Left ventricle myocardium inferior (tissue), 1 donor: ENCODE measurements at regions not wholly inside any gene's neighbourhood (a gene's known extent, or its start where the extent isn't known, plus 50 kb on each side); places are given as distances from the start of the nearest gene placed in this dataset.

ENCODE experiments used
- DNase-seq: peaks from one replicate; pipeline ENCODE4 v3.0.0-alpha.2; 2020
- H3K27ac ChIP-seq: fragments of 200-600 bp; replicated peaks from 2 replicates; pipeline ENCODE4 v1.8.0; 2021
- H3K27me3 ChIP-seq: fragments of 200-600 bp; 2 replicates; pipeline ENCODE4 v1.8.0; 2021; ENCODE audit warnings: low read depth
- H3K36me3 ChIP-seq: fragments of 200-600 bp; 2 replicates; pipeline ENCODE4 v1.8.0; 2021
- H3K4me1 ChIP-seq: fragments of 200-600 bp; 2 replicates; pipeline ENCODE4 v1.8.0; 2021
- H3K4me3 ChIP-seq: fragments of 200-600 bp; 2 replicates; pipeline ENCODE4 v1.8.0; 2021; ENCODE audit warnings: mild to moderate bottlenecking, moderate library complexity
- H3K9me3 ChIP-seq: fragments of 200-600 bp; replicated peaks from 2 replicates; pipeline ENCODE4 v1.8.0; 2021
- intact Hi-C: fragments of 100-400 bp; cut with micrococcal nuclease; formaldehyde crosslinking; loops from one replicate; pipeline ENCODE4 v1.11.0; 2022
- TF ChIP-seq, protein P1 (sequence below): fragments of 200-600 bp; IDR thresholded peaks from 2 replicates; pipeline ENCODE4 v1.8.0; 2021; ENCODE audit warnings: antibody characterized with exemption, mild to moderate bottlenecking, borderline replicate concordance
- donor health status: DM: no; HTN: yes; CAD: no; lungs with severe emphysema.

- H3K36me3 ChIP-seq, result no peaks in the 10 kb centered on the region
- H3K4me1 ChIP-seq, result no peaks in the 10 kb centered on the region
- DNase-seq, result no peak
- TF ChIP-seq, protein P1, sequence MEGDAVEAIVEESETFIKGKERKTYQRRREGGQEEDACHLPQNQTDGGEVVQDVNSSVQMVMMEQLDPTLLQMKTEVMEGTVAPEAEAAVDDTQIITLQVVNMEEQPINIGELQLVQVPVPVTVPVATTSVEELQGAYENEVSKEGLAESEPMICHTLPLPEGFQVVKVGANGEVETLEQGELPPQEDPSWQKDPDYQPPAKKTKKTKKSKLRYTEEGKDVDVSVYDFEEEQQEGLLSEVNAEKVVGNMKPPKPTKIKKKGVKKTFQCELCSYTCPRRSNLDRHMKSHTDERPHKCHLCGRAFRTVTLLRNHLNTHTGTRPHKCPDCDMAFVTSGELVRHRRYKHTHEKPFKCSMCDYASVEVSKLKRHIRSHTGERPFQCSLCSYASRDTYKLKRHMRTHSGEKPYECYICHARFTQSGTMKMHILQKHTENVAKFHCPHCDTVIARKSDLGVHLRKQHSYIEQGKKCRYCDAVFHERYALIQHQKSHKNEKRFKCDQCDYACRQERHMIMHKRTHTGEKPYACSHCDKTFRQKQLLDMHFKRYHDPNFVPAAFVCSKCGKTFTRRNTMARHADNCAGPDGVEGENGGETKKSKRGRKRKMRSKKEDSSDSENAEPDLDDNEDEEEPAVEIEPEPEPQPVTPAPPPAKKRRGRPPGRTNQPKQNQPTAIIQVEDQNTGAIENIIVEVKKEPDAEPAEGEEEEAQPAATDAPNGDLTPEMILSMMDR, result no peak
- no peaks in the 10 kb centered on the region for H3K27me3 ChIP-seq
- H3K27ac ChIP-seq, result no peak overlapping the region
- no peak overlapping the region for H3K4me3 ChIP-seq
- intact Hi-C loops, result no loop called here
- peaks cover 16% of the 10 kb centered on the region for H3K9me3 ChIP-seq
These were observed 258.4 kb upstream of the AGTR1 start for GRCh38 chr3:148439254-148439822.

GRCh38 chr3:148441191-148441590, 256.5 kb upstream of the AGTR1 start:
- Histone ChIP-seq H3K36me3 (no peaks in the 10 kb centered on the region), H3K27ac (no peak overlapping the region), H3K4me1 (no peaks in the 10 kb centered on the region), H3K9me3 (peaks cover 15% of the 10 kb centered on the region), H3K27me3 (no peaks in the 10 kb centered on the region), H3K4me3 (no peak overlapping the region)
- DNase-seq, result no peak
- TF ChIP-seq, protein P1, result no peak
- intact Hi-C loops, result no loop called here

DNA sequence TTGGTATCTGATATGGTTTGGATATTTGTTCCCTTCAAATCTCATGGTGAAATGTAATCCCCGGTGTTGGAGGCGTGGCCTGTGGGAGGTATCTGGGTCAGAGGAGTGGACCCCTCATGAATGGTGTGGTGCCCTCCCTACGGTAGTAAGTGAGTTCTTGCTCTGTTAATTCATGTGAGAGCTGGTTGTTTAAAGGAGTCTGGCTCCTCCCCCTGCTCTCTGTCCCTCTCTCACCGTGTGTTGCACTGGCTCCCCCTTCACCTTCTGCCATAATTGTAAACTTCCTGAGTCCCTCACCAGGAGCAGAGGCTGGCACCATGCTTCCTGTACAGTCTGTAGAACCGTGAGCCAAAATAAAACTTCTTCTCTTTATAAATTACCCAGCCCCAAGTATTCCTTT, 246.9 kb upstream of the AGTR1 start:
- no peaks in the 10 kb centered on the region for H3K36me3 ChIP-seq
- no peak for DNase-seq
- H3K4me3 ChIP-seq, result no peak overlapping the region
- intact Hi-C loops, result no loop called here
- TF ChIP-seq, protein P1, result no peak
- H3K27ac ChIP-seq, result no peak overlapping the region
- H3K9me3 ChIP-seq, result no peaks in the 10 kb centered on the region
- H3K4me1 ChIP-seq, result no peaks in the 10 kb centered on the region
- H3K27me3 ChIP-seq, result no peaks in the 10 kb centered on the region

- Histone ChIP-seq H3K27ac (no peak overlapping the region), H3K9me3 (no peaks in the 10 kb centered on the region), H3K4me1 (no peaks in the 10 kb centered on the region), H3K4me3 (no peak overlapping the region), H3K36me3 (no peaks in the 10 kb centered on the region), H3K27me3 (no peaks in the 10 kb centered on the region)
- TF ChIP-seq, protein P1, result no peak
- DNase-seq, result no peak
- intact Hi-C loops, result no loop called here
These were observed 245.7 kb upstream of the AGTR1 start for GRCh38 chr3:148451969-148452368.

- Histone ChIP-seq H3K9me3 (no peaks in the 10 kb centered on the region), H3K27me3 (no peaks in the 10 kb centered on the region), H3K4me3 (no peak overlapping the region), H3K4me1 (no peaks in the 10 kb centered on the region), H3K27ac (no peak overlapping the region), H3K36me3 (no peaks in the 10 kb centered on the region)
- no peak for DNase-seq
- intact Hi-C loops, result no loop called here
- TF ChIP-seq, protein P1, result no peak
These were observed 243.9 kb upstream of the AGTR1 start for GRCh38 chr3:148453781-148454191.
